ENCODE measurements at regions not wholly inside any gene's neighbourhood (a gene's known extent, or its start where the extent isn't known, plus 50 kb on each side); places are given as distances from the start of the nearest gene placed in this dataset.
A peak's percentile ranks its signal among the peaks of the same experiment; 100 is the strongest.

DNA sequence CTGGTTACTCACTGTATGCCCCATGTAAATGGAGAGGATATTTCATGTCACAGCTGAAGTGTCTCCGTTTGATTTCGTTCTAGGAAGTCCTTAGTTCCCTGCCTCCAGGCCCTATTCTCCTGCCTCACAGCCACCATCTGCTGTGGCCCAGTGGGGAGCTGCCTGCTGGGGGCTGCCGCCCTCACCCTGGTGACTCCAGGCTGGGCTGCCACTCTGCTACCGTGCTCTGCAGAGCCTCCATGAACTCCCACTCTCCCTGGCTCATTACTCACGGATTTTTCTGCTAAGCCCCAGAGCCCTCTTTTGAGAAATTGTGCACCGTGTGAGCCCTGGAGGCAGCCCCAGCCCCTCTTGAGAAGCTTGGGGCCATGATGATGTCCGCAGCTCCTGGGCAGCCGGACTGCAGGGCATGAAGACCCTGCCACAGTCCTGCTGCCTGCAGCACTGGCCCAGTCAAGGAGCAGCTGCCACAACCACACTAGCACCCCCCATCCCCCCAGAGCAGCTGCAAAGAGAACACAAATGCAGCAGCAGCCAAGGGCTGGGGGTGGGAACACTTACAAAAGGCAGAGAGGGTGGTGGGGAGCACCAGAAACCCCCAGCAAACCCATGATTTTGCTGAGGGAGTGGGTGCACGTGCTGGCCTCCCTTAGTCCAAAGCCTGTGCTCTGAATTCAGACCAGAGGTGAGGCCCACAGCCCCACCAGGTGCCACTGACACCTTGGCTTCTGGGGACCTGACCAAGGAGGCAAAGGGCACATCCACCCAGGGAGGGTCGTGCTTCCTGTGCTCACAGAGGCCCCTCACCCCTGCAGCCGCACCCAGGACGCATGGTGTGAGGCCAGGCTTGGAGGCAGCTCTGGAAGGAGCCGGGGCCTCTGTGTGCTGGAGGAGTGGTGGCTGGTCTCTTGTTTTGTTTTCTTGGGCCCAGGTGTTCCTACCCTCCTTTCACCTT, 270.2 kb upstream of the RAB6C start:
- no peak for DNase-seq (ENCODE audit: low spot score)
- Histone ChIP-seq H3K9me3 (ENCODE audit: low read length) (no peaks in the 10 kb centered on the region), H4K20me1 (ENCODE audit: insufficient read depth, low read length) (no peaks in the 10 kb centered on the region), H3K36me3 (replicated peaks in 1 of 2; ENCODE audit: control insufficient read depth in 1 of 2, insufficient read depth in 2 of 2, low read length in 2 of 2) (no peaks in the 10 kb centered on the region), H3K27ac (ENCODE audit: extremely low read length, insufficient read depth, low read length) (no peak overlapping the region), H3K4me3 (replicated peaks in 1 of 3; ENCODE audit: insufficient read depth in 1 of 3, low read depth in 2 of 3, low read length in 3 of 3) (no peak overlapping the region), H3K4me2 (ENCODE audit: low read depth, low read length) (no peak overlapping the region), H2AFZ (ENCODE audit: low read length) (no peak overlapping the region), H3K9ac (ENCODE audit: insufficient read depth, low read depth, low read length) (no peak overlapping the region), H3K4me1 (ENCODE audit: insufficient read depth, low read length) (no peaks in the 10 kb centered on the region), H3K79me2 (ENCODE audit: insufficient read depth, low read length) (no peaks in the 10 kb centered on the region), H3K27me3 (ENCODE audit: control insufficient read depth in 1 of 2, insufficient read depth in 2 of 2, low read length in 2 of 2) (no peaks in the 10 kb centered on the region; a peak in 1 of 5 replicates)
- ChIA-PET POLR2A (no interaction called here), CTCF (ENCODE audit: low intra/inter-chr PET ratio, low total read pairs) (no interaction called here)
- FAIRE-seq: no peak
- in situ Hi-C loops (cut with HindIII; ENCODE audit: extremely low pct_ligation_motif_present, low pct_unique_long_range_greater_than_20kb) (no loop called here), intact Hi-C loops (cut with micrococcal nuclease; ENCODE audit: unreplicated experiment) (no loop called here)
- BruUV-seq (replicated peaks): no TSS peak
- no peak for TF ChIP-seq ZNF724P (CRISPR knock-in tag; IDR thresholded peaks at IDR 0.05; ENCODE audit: borderline replicate concordance)
- TF ChIP-seq HOXA3 (CRISPR knock-in tag; IDR thresholded peaks at IDR 0.05): no peak
- no peak for TF ChIP-seq SIN3B (IDR thresholded peaks at IDR 0.05; ENCODE audit: low read length)
- no peak for TF ChIP-seq TAF1 (CRISPR knock-in tag; IDR thresholded peaks at IDR 0.05)
- TF ChIP-seq THYN1 (CRISPR knock-in tag; IDR thresholded peaks at IDR 0.05; ENCODE audit: borderline replicate concordance, low read depth): no peak
- TF ChIP-seq, protein P1, sequence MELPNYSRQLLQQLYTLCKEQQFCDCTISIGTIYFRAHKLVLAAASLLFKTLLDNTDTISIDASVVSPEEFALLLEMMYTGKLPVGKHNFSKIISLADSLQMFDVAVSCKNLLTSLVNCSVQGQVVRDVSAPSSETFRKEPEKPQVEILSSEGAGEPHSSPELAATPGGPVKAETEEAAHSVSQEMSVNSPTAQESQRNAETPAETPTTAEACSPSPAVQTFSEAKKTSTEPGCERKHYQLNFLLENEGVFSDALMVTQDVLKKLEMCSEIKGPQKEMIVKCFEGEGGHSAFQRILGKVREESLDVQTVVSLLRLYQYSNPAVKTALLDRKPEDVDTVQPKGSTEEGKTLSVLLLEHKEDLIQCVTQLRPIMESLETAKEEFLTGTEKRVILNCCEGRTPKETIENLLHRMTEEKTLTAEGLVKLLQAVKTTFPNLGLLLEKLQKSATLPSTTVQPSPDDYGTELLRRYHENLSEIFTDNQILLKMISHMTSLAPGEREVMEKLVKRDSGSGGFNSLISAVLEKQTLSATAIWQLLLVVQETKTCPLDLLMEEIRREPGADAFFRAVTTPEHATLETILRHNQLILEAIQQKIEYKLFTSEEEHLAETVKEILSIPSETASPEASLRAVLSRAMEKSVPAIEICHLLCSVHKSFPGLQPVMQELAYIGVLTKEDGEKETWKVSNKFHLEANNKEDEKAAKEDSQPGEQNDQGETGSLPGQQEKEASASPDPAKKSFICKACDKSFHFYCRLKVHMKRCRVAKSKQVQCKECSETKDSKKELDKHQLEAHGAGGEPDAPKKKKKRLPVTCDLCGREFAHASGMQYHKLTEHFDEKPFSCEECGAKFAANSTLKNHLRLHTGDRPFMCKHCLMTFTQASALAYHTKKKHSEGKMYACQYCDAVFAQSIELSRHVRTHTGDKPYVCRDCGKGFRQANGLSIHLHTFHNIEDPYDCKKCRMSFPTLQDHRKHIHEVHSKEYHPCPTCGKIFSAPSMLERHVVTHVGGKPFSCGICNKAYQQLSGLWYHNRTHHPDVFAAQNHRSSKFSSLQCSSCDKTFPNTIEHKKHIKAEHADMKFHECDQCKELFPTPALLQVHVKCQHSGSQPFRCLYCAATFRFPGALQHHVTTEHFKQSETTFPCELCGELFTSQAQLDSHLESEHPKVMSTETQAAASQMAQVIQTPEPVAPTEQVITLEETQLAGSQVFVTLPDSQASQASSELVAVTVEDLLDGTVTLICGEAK (IDR thresholded peaks at IDR 0.05): no peak
- TF ChIP-seq, protein P1 (CRISPR knock-in tag; IDR thresholded peaks at IDR 0.05): no peak
- TF ChIP-seq GABPA (IDR thresholded peaks at IDR 0.05; ENCODE audit: low read depth, low read length): no peak
- no peak for TF ChIP-seq GABPA (CRISPR knock-in tag; IDR thresholded peaks at IDR 0.05; ENCODE audit: low read depth)
- no peak for TF ChIP-seq KLF12 (CRISPR knock-in tag; IDR thresholded peaks at IDR 0.05; ENCODE audit: borderline replicate concordance)
- TF ChIP-seq, protein P2, sequence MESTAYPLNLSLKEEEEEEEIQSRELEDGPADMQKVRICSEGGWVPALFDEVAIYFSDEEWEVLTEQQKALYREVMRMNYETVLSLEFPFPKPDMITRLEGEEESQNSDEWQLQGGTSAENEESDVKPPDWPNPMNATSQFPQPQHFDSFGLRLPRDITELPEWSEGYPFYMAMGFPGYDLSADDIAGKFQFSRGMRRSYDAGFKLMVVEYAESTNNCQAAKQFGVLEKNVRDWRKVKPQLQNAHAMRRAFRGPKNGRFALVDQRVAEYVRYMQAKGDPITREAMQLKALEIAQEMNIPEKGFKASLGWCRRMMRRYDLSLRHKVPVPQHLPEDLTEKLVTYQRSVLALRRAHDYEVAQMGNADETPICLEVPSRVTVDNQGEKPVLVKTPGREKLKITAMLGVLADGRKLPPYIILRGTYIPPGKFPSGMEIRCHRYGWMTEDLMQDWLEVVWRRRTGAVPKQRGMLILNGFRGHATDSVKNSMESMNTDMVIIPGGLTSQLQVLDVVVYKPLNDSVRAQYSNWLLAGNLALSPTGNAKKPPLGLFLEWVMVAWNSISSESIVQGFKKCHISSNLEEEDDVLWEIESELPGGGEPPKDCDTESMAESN (CRISPR knock-in tag; conservative IDR thresholded peaks at IDR 0.05): no peak
- no peak for TF ChIP-seq ZSCAN31 (CRISPR knock-in tag; IDR thresholded peaks at IDR 0.05; ENCODE audit: low read depth)
- peak; percentile 27; the same call in 1 of the 3 replicates for ATAC-seq
- 13% methylated on average over 13 of the region's 13 CpGs for WGBS (ENCODE audit: low lambda C conversion rate)
